Superior temporal gyrus (tissue), 1 donor: ENCODE measurements at regions not wholly inside any gene's neighbourhood (a gene's known extent, or its start where the extent isn't known, plus 50 kb on each side); places are given as distances from the start of the nearest gene placed in this dataset.

Experiments
- DNase-seq: peaks from one replicate; pipeline ENCODE4 v3.0.0-alpha.2; 2016; ENCODE audit errors: extremely low spot score

- no peak for DNase-seq
Observed at GRCh38 chr9:8088477-8088876, 288.9 kb upstream of the DMAC1 start.

- DNase-seq, result no peak
Observed at GRCh38 chr9:8085986-8086385, 286.4 kb upstream of the DMAC1 start.

- DNase-seq, result no peak
Observed at GRCh38 chr9:8078641-8079140, 279.1 kb upstream of the DMAC1 start.

- DNase-seq, result no peak
Observed at GRCh38 chr9:8074713-8075286, 275.2 kb upstream of the DMAC1 start.

GRCh38 chr9:8071445-8071798, 271.8 kb upstream of the DMAC1 start:
- DNase-seq, result no peak

DNA sequence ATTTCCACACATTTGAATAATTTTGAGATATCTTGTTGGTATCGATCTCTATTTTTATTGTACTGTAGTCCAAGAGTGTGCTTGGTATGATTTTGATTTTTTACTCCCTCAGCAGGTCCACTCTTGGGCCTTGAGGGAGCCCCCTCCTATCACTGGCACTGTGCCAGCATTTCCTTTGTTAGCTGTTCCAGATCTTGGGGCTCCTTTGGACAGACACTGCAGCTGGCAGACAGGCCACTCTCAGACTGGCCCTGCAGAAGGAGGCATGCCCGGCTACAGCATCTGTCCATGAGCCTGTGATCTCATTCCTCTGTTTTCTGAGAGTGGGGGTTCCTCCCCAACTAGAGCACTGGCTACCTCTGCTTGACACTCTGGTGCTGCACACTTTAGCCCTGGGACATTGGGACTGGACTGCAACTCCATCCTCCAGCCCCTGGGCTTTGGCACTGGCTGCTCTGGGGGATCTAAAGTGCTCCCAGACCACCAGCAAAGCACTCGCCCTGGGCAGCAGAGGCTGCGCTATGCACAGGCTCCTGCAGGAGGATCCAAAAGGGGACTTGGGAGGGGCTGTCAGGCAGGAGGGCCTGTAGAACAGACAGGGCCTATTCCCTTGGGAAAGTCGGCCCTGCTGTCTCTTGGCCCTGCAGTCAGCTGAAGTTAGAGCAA, 271.3 kb upstream of the DMAC1 start:
- no peak for DNase-seq

- no peak for DNase-seq
Observed at GRCh38 chr9:8062459-8062858, 262.9 kb upstream of the DMAC1 start.

GRCh38 chr9:8053501-8053900, 253.9 kb upstream of the DMAC1 start:
- DNase-seq, result no peak

GRCh38 chr9:8052991-8053390, 253.4 kb upstream of the DMAC1 start:
- no peak for DNase-seq

DNA sequence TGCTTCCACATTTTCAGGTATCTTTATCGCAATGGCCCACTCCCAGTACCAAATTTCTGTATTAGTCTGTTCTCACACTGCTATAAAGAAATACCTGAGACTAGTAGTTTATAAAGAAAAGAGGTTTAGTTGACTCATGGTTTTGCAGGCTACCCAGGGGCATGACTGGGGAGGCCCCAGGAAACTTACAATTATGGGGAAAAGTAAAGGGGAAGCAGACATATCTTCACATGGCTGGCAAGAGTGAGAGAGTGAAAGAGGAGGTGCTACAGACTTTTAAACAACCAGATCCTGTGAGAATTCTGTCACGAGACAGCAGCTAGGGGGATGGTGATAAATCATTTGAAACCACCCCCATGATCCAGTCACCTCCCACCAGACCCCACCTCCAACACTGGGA, 238.2 kb upstream of the DMAC1 start:
- no peak for DNase-seq

DNA sequence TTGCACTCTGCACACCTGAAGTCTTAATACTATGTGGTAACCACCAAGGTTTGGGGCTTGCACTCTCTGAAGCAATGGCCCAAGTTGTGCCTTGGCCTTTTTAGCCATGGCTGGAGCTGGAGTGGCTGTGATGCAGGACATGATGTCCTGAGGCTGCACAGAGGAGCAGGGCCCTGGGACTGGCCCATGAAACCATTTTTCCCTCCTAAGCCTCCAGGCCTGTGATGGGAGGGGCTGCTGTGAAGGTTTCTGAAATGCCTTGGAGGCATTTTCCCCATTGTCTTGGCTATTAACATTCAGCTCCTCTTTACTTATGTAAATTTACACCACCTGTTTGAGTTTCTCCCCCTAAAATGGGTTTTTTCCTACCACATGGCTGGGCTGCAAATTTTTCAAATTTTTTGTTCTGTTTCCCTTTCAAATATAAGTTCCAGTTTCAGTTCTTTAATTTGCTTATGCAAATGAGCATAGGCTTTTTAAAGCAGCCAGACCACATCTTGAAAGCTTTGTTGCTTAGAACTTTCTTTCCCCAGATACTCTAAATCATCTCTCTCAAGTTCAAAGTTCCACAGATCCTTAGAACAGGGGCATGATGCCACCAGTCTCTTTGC, 237.4 kb upstream of the DMAC1 start:
- no peak for DNase-seq

- no peak for DNase-seq
Observed at GRCh38 chr9:8033794-8034193, 234.2 kb upstream of the DMAC1 start.

GRCh38 chr9:8030095-8030494, 230.5 kb upstream of the DMAC1 start:
- DNase-seq, result no peak

- DNase-seq, result no peak
Observed at GRCh38 chr9:8027351-8027750, 227.8 kb upstream of the DMAC1 start.

DNA sequence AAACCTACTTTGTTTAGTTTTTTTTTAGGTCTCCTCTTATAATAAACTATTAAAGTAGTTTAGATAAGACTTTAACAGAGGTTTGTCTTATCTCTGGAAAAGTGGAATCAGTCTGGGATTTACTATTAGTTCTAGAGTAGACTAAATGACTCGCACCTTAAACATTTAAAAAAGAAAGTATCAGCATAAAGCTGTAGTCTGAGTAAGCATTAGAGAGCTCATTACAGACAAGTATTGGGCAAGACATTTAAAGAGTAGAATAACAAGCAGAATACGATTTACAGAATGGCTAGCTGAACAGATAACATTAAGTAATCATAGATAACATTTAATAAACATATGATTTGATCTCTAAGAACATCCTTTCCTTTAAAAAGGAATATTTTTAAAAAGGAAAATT, 226.0 kb upstream of the DMAC1 start:
- no peak for DNase-seq

GRCh38 chr9:8020186-8020585, 220.6 kb upstream of the DMAC1 start:
- DNase-seq, result no peak

DNA sequence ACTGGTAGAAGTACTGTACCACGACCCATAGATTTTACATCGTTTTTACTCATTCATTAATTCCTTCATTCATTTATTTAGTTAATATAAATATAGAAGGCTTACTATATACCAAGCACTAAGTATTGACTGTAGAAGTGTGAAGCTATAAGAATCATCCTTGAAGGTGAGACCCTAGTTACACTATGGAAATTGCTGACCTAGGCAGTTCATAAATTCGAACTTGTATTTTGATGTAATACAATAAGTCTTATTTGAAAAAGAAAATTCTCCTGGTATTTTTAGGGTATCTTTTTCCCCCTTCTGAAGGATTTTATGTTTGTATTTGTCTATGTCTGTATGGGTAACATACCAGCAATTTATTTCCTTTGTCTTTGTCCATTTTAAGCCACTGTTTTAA, 220.1 kb upstream of the DMAC1 start:
- DNase-seq, result no peak

- DNase-seq, result no peak
Observed at GRCh38 chr9:8014997-8015682, 215.6 kb upstream of the DMAC1 start.

- no peak for DNase-seq
Observed at GRCh38 chr9:8012986-8013385, 213.4 kb upstream of the DMAC1 start.

- DNase-seq, result no peak
Observed at GRCh38 chr9:8011974-8012373, 212.4 kb upstream of the DMAC1 start.

DNA sequence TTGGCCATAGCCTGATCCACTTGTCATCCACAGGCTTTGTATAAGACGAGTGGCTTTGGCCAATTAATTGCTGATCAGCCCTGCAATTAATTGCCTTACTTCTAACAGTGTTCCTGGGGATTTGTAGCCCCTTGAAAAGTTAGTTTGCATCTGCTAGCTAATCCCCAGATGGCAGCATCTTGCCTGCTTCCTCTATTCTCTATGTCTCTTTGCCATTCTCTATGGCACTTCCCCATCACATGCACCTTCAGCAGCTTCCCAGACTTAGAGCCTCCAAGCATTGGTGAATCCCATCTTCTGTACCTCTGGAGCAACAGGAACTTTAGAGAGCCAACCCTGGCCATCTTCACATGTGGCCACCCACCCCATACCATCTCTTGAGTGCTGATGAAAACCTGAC, 197.0 kb upstream of the DMAC1 start:
- DNase-seq, result no peak

DNA sequence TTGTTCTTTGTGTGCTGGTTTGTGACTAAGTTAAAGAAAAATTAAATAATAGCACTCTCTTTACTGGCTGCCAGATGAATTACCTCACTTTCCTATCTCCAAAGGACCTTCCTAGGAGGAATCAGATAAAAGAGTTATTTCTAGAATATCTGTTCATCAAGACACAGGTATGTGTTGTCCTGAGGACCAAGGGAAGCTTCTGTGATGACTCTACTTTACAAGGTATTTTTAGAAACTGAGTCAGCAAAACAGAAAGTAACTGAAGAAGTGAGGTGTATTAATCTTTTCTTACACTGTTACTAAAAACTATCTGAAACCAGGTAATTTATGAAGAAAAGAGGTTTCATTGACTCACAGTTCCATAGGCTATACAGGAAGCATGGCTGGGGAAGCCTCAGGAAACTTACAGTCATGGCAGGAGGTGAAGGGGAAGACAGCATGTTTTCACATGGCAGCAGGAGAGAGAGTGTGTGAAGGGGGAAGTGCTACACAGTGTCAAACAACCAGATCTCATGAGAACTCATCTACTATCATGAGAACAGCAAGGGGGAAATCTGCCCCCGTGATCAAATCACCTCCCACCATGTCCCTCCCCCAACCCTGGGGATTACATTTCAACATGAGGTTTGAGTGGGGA, 189.2 kb upstream of the DMAC1 start:
- DNase-seq, result no peak
